ENCODE measurements at regions not wholly inside any gene's neighbourhood (a gene's known extent, or its start where the extent isn't known, plus 50 kb on each side); places are given as distances from the start of the nearest gene placed in this dataset.

DNA sequence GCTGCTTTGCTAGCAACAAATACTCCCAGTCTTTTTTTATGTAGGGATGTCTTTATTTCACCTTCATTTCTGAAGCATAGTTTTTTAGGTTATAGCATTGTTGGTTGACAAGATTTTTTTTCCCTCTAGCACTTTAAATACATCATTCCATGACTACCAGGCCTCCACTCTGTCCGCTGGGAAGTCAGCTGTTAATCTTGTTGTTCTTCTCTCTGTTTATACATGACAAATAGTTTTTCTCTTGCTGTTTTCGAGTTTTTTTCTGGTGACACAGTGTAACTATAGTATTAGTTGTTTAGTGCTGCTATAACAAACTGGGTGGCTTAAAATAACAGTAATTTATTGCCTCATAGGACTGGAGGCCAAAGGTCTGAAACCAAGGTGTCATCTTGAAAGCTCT lies 205.5 kb upstream of the CNTNAP4 start (continued):
- no peak for TF ChIP-seq CREB1 (CRISPR knock-in tag; IDR thresholded peaks at IDR 0.05; ENCODE audit: low read depth)

DNA sequence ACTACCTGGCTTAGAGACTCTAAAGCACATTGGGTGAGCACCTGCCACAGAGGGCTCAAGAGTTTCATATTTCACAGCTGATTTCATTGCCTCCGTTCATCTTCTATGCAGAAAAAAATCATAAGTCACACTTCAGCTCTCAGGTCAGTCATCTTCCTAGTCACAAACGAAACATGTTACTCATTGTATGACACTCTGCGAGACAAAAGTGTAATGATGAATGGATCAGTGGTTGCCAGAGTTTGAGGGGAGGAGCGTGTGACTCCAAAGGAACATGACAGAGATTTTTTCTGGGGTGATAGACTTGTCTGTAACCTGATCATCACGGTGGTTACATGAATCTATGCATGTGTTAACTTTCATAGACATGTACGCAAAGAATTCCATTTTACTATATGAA lies 195.2 kb upstream of the CNTNAP4 start:
- ATAC-seq (no peak), DNase-seq (ENCODE audit: low spot score) (no peak)
- H3K9me2 ChIP-seq (ENCODE audit: insufficient read depth) = no peaks in the 10 kb centered on the region
- no peak overlapping the region for H3K27ac Mint-ChIP-seq
- no peaks in the 10 kb centered on the region; the same call in 2 of the 3 replicates for H3K4me1 Mint-ChIP-seq
- H3K4me2 ChIP-seq = no peak overlapping the region
- H3F3A ChIP-seq (replicated peaks; ENCODE audit: low read depth) = no peaks in the 10 kb centered on the region
- no peaks in the 10 kb centered on the region for H3K36me3 ChIP-seq (ENCODE audit: insufficient read depth)
- peaks cover 47% of the 10 kb centered on the region for H3K9me3 Mint-ChIP-seq
- no peaks in the 10 kb centered on the region for H4K20me1 ChIP-seq (replicated peaks; ENCODE audit: insufficient read depth)
- no peak overlapping the region for H2AFZ ChIP-seq
- peaks cover 3% of the 10 kb centered on the region; the same call in 1 of the 2 replicates for H3K4me1 ChIP-seq (ENCODE audit: insufficient read depth)
- TF ChIP-seq ZNF114 (CRISPR knock-in tag; IDR thresholded peaks at IDR 0.05) (no peak), CREB1 (CRISPR knock-in tag; IDR thresholded peaks at IDR 0.05; ENCODE audit: low read depth) (no peak), EZH2 (IDR thresholded peaks at IDR 0.05; ENCODE audit: low read depth, unreplicated experiment) (no peak), POLR2AphosphoS5 (IDR thresholded peaks at IDR 0.05; ENCODE audit: low read depth) (no peak), EZH2phosphoT487 (IDR thresholded peaks at IDR 0.05; ENCODE audit: unreplicated experiment) (no peak), STAT1 (IDR thresholded peaks at IDR 0.05; ENCODE audit: unreplicated experiment) (no peak), ETS1 (IDR thresholded peaks at IDR 0.05) (no peak), REST (IDR thresholded peaks at IDR 0.05; ENCODE audit: unreplicated experiment) (no peak), NANOG (IDR thresholded peaks at IDR 0.05; ENCODE audit: borderline replicate concordance) (no peak), ZNF331 (CRISPR knock-in tag; IDR thresholded peaks at IDR 0.05; ENCODE audit: low read depth) (no peak), JUNB (IDR thresholded peaks at IDR 0.05; ENCODE audit: unreplicated experiment) (no peak)
- TF ChIP-seq, protein P1, sequence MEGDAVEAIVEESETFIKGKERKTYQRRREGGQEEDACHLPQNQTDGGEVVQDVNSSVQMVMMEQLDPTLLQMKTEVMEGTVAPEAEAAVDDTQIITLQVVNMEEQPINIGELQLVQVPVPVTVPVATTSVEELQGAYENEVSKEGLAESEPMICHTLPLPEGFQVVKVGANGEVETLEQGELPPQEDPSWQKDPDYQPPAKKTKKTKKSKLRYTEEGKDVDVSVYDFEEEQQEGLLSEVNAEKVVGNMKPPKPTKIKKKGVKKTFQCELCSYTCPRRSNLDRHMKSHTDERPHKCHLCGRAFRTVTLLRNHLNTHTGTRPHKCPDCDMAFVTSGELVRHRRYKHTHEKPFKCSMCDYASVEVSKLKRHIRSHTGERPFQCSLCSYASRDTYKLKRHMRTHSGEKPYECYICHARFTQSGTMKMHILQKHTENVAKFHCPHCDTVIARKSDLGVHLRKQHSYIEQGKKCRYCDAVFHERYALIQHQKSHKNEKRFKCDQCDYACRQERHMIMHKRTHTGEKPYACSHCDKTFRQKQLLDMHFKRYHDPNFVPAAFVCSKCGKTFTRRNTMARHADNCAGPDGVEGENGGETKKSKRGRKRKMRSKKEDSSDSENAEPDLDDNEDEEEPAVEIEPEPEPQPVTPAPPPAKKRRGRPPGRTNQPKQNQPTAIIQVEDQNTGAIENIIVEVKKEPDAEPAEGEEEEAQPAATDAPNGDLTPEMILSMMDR (conservative IDR thresholded peaks at IDR 0.05; ENCODE audit: low read depth in 2 of 2) = no peak
- TF ChIP-seq, protein P2, sequence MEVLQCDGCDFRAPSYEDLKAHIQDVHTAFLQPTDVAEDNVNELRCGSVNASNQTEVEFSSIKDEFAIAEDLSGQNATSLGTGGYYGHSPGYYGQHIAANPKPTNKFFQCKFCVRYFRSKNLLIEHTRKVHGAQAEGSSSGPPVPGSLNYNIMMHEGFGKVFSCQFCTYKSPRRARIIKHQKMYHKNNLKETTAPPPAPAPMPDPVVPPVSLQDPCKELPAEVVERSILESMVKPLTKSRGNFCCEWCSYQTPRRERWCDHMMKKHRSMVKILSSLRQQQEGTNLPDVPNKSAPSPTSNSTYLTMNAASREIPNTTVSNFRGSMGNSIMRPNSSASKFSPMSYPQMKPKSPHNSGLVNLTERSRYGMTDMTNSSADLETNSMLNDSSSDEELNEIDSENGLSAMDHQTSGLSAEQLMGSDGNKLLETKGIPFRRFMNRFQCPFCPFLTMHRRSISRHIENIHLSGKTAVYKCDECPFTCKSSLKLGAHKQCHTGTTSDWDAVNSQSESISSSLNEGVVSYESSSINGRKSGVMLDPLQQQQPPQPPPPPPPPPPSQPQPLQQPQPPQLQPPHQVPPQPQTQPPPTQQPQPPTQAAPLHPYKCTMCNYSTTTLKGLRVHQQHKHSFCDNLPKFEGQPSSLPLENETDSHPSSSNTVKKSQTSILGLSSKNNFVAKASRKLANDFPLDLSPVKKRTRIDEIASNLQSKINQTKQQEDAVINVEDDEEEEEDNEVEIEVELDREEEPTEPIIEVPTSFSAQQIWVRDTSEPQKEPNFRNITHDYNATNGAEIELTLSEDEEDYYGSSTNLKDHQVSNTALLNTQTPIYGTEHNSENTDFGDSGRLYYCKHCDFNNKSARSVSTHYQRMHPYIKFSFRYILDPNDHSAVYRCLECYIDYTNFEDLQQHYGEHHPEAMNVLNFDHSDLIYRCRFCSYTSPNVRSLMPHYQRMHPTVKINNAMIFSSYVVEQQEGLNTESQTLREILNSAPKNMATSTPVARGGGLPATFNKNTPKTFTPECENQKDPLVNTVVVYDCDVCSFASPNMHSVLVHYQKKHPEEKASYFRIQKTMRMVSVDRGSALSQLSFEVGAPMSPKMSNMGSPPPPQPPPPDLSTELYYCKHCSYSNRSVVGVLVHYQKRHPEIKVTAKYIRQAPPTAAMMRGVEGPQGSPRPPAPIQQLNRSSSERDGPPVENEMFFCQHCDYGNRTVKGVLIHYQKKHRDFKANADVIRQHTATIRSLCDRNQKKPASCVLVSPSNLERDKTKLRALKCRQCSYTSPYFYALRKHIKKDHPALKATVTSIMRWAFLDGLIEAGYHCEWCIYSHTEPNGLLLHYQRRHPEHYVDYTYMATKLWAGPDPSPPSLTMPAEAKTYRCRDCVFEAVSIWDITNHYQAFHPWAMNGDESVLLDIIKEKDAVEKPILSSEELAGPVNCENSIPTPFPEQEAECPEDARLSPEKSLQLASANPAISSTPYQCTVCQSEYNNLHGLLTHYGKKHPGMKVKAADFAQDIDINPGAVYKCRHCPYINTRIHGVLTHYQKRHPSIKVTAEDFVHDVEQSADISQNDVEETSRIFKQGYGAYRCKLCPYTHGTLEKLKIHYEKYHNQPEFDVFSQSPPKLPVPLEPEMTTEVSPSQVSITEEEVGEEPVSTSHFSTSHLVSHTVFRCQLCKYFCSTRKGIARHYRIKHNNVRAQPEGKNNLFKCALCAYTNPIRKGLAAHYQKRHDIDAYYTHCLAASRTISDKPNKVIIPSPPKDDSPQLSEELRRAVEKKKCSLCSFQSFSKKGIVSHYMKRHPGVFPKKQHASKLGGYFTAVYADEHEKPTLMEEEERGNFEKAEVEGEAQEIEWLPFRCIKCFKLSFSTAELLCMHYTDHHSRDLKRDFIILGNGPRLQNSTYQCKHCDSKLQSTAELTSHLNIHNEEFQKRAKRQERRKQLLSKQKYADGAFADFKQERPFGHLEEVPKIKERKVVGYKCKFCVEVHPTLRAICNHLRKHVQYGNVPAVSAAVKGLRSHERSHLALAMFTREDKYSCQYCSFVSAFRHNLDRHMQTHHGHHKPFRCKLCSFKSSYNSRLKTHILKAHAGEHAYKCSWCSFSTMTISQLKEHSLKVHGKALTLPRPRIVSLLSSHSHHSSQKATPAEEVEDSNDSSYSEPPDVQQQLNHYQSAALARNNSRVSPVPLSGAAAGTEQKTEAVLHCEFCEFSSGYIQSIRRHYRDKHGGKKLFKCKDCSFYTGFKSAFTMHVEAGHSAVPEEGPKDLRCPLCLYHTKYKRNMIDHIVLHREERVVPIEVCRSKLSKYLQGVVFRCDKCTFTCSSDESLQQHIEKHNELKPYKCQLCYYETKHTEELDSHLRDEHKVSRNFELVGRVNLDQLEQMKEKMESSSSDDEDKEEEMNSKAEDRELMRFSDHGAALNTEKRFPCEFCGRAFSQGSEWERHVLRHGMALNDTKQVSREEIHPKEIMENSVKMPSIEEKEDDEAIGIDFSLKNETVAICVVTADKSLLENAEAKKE (CRISPR knock-in tag; IDR thresholded peaks at IDR 0.05) = no peak
- no peaks in the 10 kb centered on the region for H3K36me3 Mint-ChIP-seq (ENCODE audit: low read depth)
- H3K4me3 ChIP-seq = no peak overlapping the region
- H3K79me2 ChIP-seq (replicated peaks; ENCODE audit: insufficient read depth) = no peaks in the 10 kb centered on the region
- H3K27ac ChIP-seq (ENCODE audit: low read depth) = no peak overlapping the region
- no peak overlapping the region for H3K4me3 Mint-ChIP-seq
- no peaks in the 10 kb centered on the region for H3K27me3 ChIP-seq (ENCODE audit: insufficient read depth)
- H3K27me3 Mint-ChIP-seq (ENCODE audit: insufficient read depth, low read depth, poor library complexity) = no peaks in the 10 kb centered on the region

Measured in GM23338 (cell line).